GM18507 (cell line): ENCODE measurements at regions not wholly inside any gene's neighbourhood (a gene's known extent, or its start where the extent isn't known, plus 50 kb on each side); places are given as distances from the start of the nearest gene placed in this dataset.

Source experiments
- DNase-seq: peaks from one replicate; pipeline ENCODE4 v3.0.0; 2011; ENCODE audit warnings: low read depth; ENCODE audit not compliant: insufficient read length; ENCODE audit errors: extremely low spot score
- FAIRE-seq: peaks from 2 replicates; lab custom pipeline; 2011; peaks lifted over from hg19 to GRCh38; lab: Jason Lieb, UNC

GRCh38 chr4:152128356-152128755, 367.5 kb upstream of the GATB start:
- no peak for FAIRE-seq

GRCh38 chr4:152126238-152126637, 365.4 kb upstream of the GATB start:
- FAIRE-seq (no peak), DNase-seq (no peak)

More at GRCh38 chr4:152128356-152128755, 367.5 kb upstream of the GATB start:
- no peak for DNase-seq

- FAIRE-seq (no peak), DNase-seq (no peak)
These were observed 358.2 kb upstream of the GATB start for GRCh38 chr4:152118819-152119553.

GRCh38 chr4:152117933-152118507, 357.2 kb upstream of the GATB start:
- no peak for FAIRE-seq
- no peak for DNase-seq

- FAIRE-seq, result no peak
- DNase-seq, result no peak
These were observed 356.7 kb upstream of the GATB start for GRCh38 chr4:152117520-152117919.

- FAIRE-seq (no peak), DNase-seq (no peak)
These were observed 356.2 kb upstream of the GATB start for GRCh38 chr4:152117054-152117453.

- no peak for DNase-seq
- peak; percentile 45 for FAIRE-seq
These were observed 355.0 kb upstream of the GATB start for GRCh38 chr4:152115794-152116193.

- FAIRE-seq (no peak), DNase-seq (no peak)
These were observed 354.3 kb upstream of the GATB start for GRCh38 chr4:152115118-152115517.

GRCh38 chr4:152114562-152114961, 353.8 kb upstream of the GATB start:
- DNase-seq (no peak), FAIRE-seq (no peak)

GRCh38 chr4:152112887-152113286, 352.1 kb upstream of the GATB start:
- FAIRE-seq, result peak; percentile 92

GRCh38 chr4:152112190-152112589, 351.4 kb upstream of the GATB start:
- DNase-seq, result no peak
- FAIRE-seq, result no peak

More at GRCh38 chr4:152112887-152113286, 352.1 kb upstream of the GATB start:
- DNase-seq, result peak; percentile 37

- FAIRE-seq (no peak), DNase-seq (no peak)
These were observed 350.0 kb upstream of the GATB start for GRCh38 chr4:152110780-152111179.

- no peak for DNase-seq
- no peak for FAIRE-seq
These were observed 349.0 kb upstream of the GATB start for GRCh38 chr4:152109531-152110509.

GRCh38 chr4:152107736-152108500, 347.1 kb upstream of the GATB start:
- DNase-seq, result no peak

GRCh38 chr4:152106781-152107321, 346.0 kb upstream of the GATB start:
- DNase-seq (no peak), FAIRE-seq (no peak)

More at GRCh38 chr4:152107736-152108500, 347.1 kb upstream of the GATB start:
- no peak for FAIRE-seq

GRCh38 chr4:152106113-152106763, 345.4 kb upstream of the GATB start:
- DNase-seq (no peak), FAIRE-seq (no peak)

- no peak for FAIRE-seq
- DNase-seq, result no peak
These were observed 344.1 kb upstream of the GATB start for GRCh38 chr4:152104901-152105357.

GRCh38 chr4:152104356-152104755, 343.5 kb upstream of the GATB start:
- DNase-seq (no peak), FAIRE-seq (no peak)
